IMR-90 (cell line): ENCODE measurements at regions not wholly inside any gene's neighbourhood (a gene's known extent, or its start where the extent isn't known, plus 50 kb on each side); places are given as distances from the start of the nearest gene placed in this dataset.

Experiments
- ATAC-seq: fragments of 200-7000 bp; cut with Tn5 transposase; 2 replicates; pipeline ENCODE4 v1.9.1; 2020; ENCODE audit warnings: low read depth, mild to moderate bottlenecking, moderate library complexity
- BruUV-seq: library from RNA; stranded (reverse); fragments of 400-500 nt; replicated peaks from 2 replicates; lab custom pipeline; 2021; lab: Mats Ljungman, UMichigan
- CTCF ChIA-PET: fragments of 300-600 bp; formaldehyde crosslinking; extraction: SDS; loops from one replicate; lab custom pipeline; 2021; ENCODE audit warnings: antibody characterized with exemption; lab: Yijun Ruan, JAX
- POLR2A ChIA-PET: fragments of 300-600 bp; sonication (Branson Sonifier 250); formaldehyde crosslinking; loops from one replicate; lab custom pipeline; 2022; ENCODE audit warnings: antibody characterized with exemption; ENCODE audit not compliant: unreplicated experiment; lab: Charles Lee
- DNase-seq: peaks from one replicate; pipeline ENCODE4 v3.0.0; 2013
- H2AFZ ChIP-seq: replicated peaks from 2 replicates; pipeline ENCODE3; 2013; ENCODE audit warnings: low read length, mild to moderate bottlenecking; ENCODE audit not compliant: poor library complexity
- H2AK5ac ChIP-seq: 2 replicates; pipeline ENCODE4 v1.6.1; 2013; ENCODE audit warnings: low read depth, low read length, inconsistent platforms
- H2AK9ac ChIP-seq: replicated peaks from 2 replicates; pipeline ENCODE3; 2013; ENCODE audit warnings: mild to moderate bottlenecking, low read depth, low read length, moderate library complexity; ENCODE audit not compliant: poor library complexity
- H2BK120ac ChIP-seq: 2 replicates; pipeline ENCODE4 v1.6.1; 2013; ENCODE audit warnings: low read depth, low read length, inconsistent platforms
- H2BK15ac ChIP-seq: 3 replicates; pipeline ENCODE4 v1.6.1; 2013; ENCODE audit warnings: low read depth, low read length, inconsistent platforms
- H2BK20ac ChIP-seq: 2 replicates; pipeline ENCODE4 v1.6.1; 2013; ENCODE audit warnings: low read depth, mild to moderate bottlenecking, inconsistent platforms, low read length, moderate library complexity
- H2BK5ac ChIP-seq: 2 replicates; pipeline ENCODE4 v1.6.1; 2013; ENCODE audit warnings: mild to moderate bottlenecking, low read depth, low read length, inconsistent platforms; ENCODE audit not compliant: poor library complexity, severe bottlenecking
- H3K14ac ChIP-seq: replicated peaks from 2 replicates; pipeline ENCODE4 v1.6.1; 2013; ENCODE audit warnings: low read depth, low read length, inconsistent platforms
- H3K18ac ChIP-seq: 2 replicates; pipeline ENCODE4 v1.6.1; 2013; ENCODE audit warnings: low read depth, low read length, control low read depth
- H3K23ac ChIP-seq: 2 replicates; pipeline ENCODE4 v1.6.1; 2013; ENCODE audit warnings: low read depth, low read length, inconsistent platforms
- H3K27ac ChIP-seq: 2 replicates; pipeline ENCODE4 v1.5.1; 2013; ENCODE audit warnings: mild to moderate bottlenecking, control low read depth, low read length; ENCODE audit not compliant: insufficient read depth
- H3K27me3 ChIP-seq: 2 replicates; pipeline ENCODE4 v1.6.1; 2013; ENCODE audit warnings: low read length; ENCODE audit not compliant: control insufficient read depth, insufficient read depth
- H3K36me3 ChIP-seq: 2 replicates; pipeline ENCODE4 v1.6.1; 2013; ENCODE audit warnings: low read length, mixed read lengths; ENCODE audit not compliant: control insufficient read depth, insufficient read depth
- H3K4ac ChIP-seq: 2 replicates; pipeline ENCODE4 v1.6.1; 2013; ENCODE audit warnings: low read depth, low read length, inconsistent platforms
- H3K4me1 ChIP-seq: 2 replicates; pipeline ENCODE4 v1.6.1; 2013; ENCODE audit warnings: low read length, mixed read lengths; ENCODE audit not compliant: control insufficient read depth, insufficient read depth
- H3K4me2 ChIP-seq: 2 replicates; pipeline ENCODE4 v1.6.1; 2013; ENCODE audit warnings: low read depth, mild to moderate bottlenecking, control low read depth, low read length, moderate library complexity
- H3K4me3 ChIP-seq: 2 replicates; pipeline ENCODE4 v1.5.1; 2013; ENCODE audit warnings: low read depth, mild to moderate bottlenecking, control low read depth, low read length, moderate library complexity; ENCODE audit not compliant: insufficient read depth
- H3K56ac ChIP-seq: 2 replicates; pipeline ENCODE4 v1.6.1; 2013; ENCODE audit warnings: low read length, inconsistent platforms; ENCODE audit not compliant: insufficient read depth; ENCODE audit errors: extremely low read depth
- H3K79me1 ChIP-seq, 2 experiments: 2 replicates each; pipeline ENCODE4 v1.6.1; 2013; ENCODE audit warnings: low read length in 2 of 2, inconsistent platforms in 1 of 2, low read depth in 1 of 2
- H3K9ac ChIP-seq: 2 replicates; pipeline ENCODE4 v1.6.1; 2013; ENCODE audit warnings: low read depth, low read length, control low read depth
- H3K9me1 ChIP-seq: 2 replicates; pipeline ENCODE4 v1.6.1; 2013; ENCODE audit warnings: low read length, inconsistent platforms; ENCODE audit not compliant: insufficient read depth
- H3K9me3 ChIP-seq: 2 replicates; pipeline ENCODE4 v1.6.1; 2013; ENCODE audit warnings: low read length; ENCODE audit not compliant: control insufficient read depth, insufficient read depth
- H4K20me1 ChIP-seq: 2 replicates; pipeline ENCODE4 v1.6.1; 2013; ENCODE audit warnings: low read length, inconsistent platforms; ENCODE audit not compliant: insufficient read depth
- H4K5ac ChIP-seq: 2 replicates; pipeline ENCODE4 v1.6.1; 2013; ENCODE audit warnings: mild to moderate bottlenecking, low read depth, low read length, control low read depth
- H4K8ac ChIP-seq, 2 experiments: 2 replicates each; pipeline ENCODE4 v1.6.1; 2013; ENCODE audit warnings: low read depth in 2 of 2, low read length in 2 of 2, control low read depth in 1 of 2, inconsistent platforms in 1 of 2
- H4K91ac ChIP-seq: 2 replicates; pipeline ENCODE4 v1.6.1; 2013; ENCODE audit warnings: low read depth, low read length, inconsistent platforms; ENCODE audit not compliant: insufficient read depth
- FOS ChIP-seq: fragments of 150-350 bp; IDR thresholded peaks from 2 replicates; pipeline ENCODE4 v1.6.1; 2016; ENCODE audit warnings: low read depth, low read length
- MAFK ChIP-seq: IDR thresholded peaks from 2 replicates; pipeline ENCODE4 v1.6.1; 2012; ENCODE audit warnings: low read depth, low read length, improper control_type of control experiment
- MAZ ChIP-seq: IDR thresholded peaks from 2 replicates; pipeline ENCODE4 v1.6.1; 2012; ENCODE audit warnings: low read depth, mild to moderate bottlenecking, low read length, improper control_type of control experiment, moderate library complexity, borderline replicate concordance
- MXI1 ChIP-seq: IDR thresholded peaks from 2 replicates; pipeline ENCODE4 v1.6.1; 2012; ENCODE audit warnings: low read depth, mild to moderate bottlenecking, low read length, moderate library complexity, borderline replicate concordance
- NFE2L2 ChIP-seq: fragments of 150-350 bp; IDR thresholded peaks from 2 replicates; pipeline ENCODE4 v1.6.1; 2016; ENCODE audit warnings: low read depth, mild to moderate bottlenecking, low read length
- RAD21 ChIP-seq: IDR thresholded peaks from 2 replicates; pipeline ENCODE4 v1.6.1; 2012; ENCODE audit warnings: low read length, improper control_type of control experiment
- RFX5 ChIP-seq: IDR thresholded peaks from 2 replicates; pipeline ENCODE4 v1.8.0; 2012; ENCODE audit warnings: low read depth, mild to moderate bottlenecking, low read length, moderate library complexity
- SMC3 ChIP-seq: fragments of 150-350 bp; IDR thresholded peaks from 2 replicates; pipeline ENCODE4 v1.6.1; 2016; ENCODE audit warnings: low read depth, mild to moderate bottlenecking, antibody characterized with exemption, low read length, moderate library complexity
- WGBS, 2 experiments: methylation state at CpG; one replicate each; pipeline versions ENCODE4 v1.1.5 to v1.1.7; 2013; ENCODE audit warnings: missing lambda C conversion rate in 2 of 2; ENCODE audit not compliant: insufficient read length in 1 of 2; ENCODE audit errors: extremely low coverage in 2 of 2; 5-methylcytosine and 5-hydroxymethylcytosine counted together
- dilution Hi-C: fragments of 300-500 bp; cut with HindIII; formaldehyde crosslinking; loops from one replicate; pipeline ENCODE4 v1.14.3; 2018; ENCODE audit warnings: low sequenced_read_pairs; ENCODE audit not compliant: unreplicated experiment
- in situ Hi-C: fragments of 300-500 bp; cut with MboI; formaldehyde crosslinking; loops from 3 replicates; pipeline ENCODE4 v1.14.3; 2019; ENCODE audit warnings: low sequenced_read_pairs, inconsistent platforms, mixed read lengths
- intact Hi-C: fragments of 100-400 bp; cut with micrococcal nuclease; formaldehyde crosslinking; loops from 2 replicates; pipeline ENCODE4 v1.10.0; 2022
- TF ChIP-seq, protein P1 (sequence below): conservative IDR thresholded peaks from 2 replicates; pipeline ENCODE4 v1.5.1; 2012; ENCODE audit warnings: mild to moderate bottlenecking, low read depth, low read length, improper control_type of control experiment

DNA sequence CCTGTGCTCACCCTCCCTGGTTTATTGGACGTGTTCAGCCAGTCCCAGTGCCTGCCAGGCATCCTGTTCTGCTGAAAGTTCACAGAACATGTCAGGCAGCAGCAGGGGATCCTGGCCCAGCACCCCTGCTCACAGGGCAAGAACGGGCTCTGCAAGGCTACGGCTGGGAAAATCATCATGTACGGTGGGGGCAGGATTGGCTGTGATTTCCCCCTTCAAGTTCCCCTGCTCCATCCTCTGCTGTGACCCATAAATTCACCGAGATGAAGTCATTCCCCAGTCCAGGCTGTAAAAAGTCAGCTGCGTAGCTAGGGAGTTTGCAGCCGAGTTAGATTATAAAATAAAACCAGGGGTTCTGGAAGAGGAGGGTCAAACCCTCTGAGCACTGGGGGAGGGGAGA is 484.1 kb upstream of the ZMIZ1 start:
- peaks cover 15% of the 10 kb centered on the region for H3K27me3 ChIP-seq
- dilution Hi-C loops = no loop called here
- POLR2A ChIA-PET = no interaction called here
- no peak overlapping the region for H3K27ac ChIP-seq
- H3K18ac ChIP-seq = no peak overlapping the region
- H2AFZ ChIP-seq = peak overlapping the region; percentile 36
- no peak overlapping the region for H4K91ac ChIP-seq
- peaks cover 9% of the 10 kb centered on the region for H3K4me1 ChIP-seq
- H3K4ac ChIP-seq = no peak overlapping the region
- in situ Hi-C loops = no loop called here
- no peak overlapping the region for H2AK9ac ChIP-seq
- H4K8ac ChIP-seq = no peak overlapping the region
- no peak overlapping the region for H2BK120ac ChIP-seq
- no peak overlapping the region for H3K56ac ChIP-seq
- WGBS, 2 experiments = 57% methylated on average over 1 of the region's 7 CpGs; no CpG with 5 or more reads in 1 of the 2 experiments
- BruUV-seq = no TSS peak
- no peak overlapping the region for H4K5ac ChIP-seq
- TF ChIP-seq MXI1 (no peak), RAD21 (no peak), RFX5 (no peak), MAZ (no peak), NFE2L2 (no peak), SMC3 (no peak), MAFK (no peak), FOS (no peak)
- TF ChIP-seq, protein P1, sequence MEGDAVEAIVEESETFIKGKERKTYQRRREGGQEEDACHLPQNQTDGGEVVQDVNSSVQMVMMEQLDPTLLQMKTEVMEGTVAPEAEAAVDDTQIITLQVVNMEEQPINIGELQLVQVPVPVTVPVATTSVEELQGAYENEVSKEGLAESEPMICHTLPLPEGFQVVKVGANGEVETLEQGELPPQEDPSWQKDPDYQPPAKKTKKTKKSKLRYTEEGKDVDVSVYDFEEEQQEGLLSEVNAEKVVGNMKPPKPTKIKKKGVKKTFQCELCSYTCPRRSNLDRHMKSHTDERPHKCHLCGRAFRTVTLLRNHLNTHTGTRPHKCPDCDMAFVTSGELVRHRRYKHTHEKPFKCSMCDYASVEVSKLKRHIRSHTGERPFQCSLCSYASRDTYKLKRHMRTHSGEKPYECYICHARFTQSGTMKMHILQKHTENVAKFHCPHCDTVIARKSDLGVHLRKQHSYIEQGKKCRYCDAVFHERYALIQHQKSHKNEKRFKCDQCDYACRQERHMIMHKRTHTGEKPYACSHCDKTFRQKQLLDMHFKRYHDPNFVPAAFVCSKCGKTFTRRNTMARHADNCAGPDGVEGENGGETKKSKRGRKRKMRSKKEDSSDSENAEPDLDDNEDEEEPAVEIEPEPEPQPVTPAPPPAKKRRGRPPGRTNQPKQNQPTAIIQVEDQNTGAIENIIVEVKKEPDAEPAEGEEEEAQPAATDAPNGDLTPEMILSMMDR = no peak
- H2BK20ac ChIP-seq = no peak overlapping the region
- no peak for ATAC-seq
- no peak overlapping the region for H2BK15ac ChIP-seq
- H3K14ac ChIP-seq = no peak overlapping the region
- no peak overlapping the region for H2AK5ac ChIP-seq
- H3K79me1 ChIP-seq = no peaks in the 10 kb centered on the region
- peaks cover 6% of the 10 kb centered on the region for H3K9me1 ChIP-seq
- H3K4me3 ChIP-seq = no peak overlapping the region
- DNase-seq = no peak
- H3K36me3 ChIP-seq = no peaks in the 10 kb centered on the region
- no peak overlapping the region for H3K4me2 ChIP-seq
- intact Hi-C loops = no loop called here
- H3K9me3 ChIP-seq = no peaks in the 10 kb centered on the region
- no peak overlapping the region for H3K23ac ChIP-seq
- CTCF ChIA-PET = no interaction called here
- no peak overlapping the region for H3K9ac ChIP-seq
- H4K20me1 ChIP-seq = 0 out of 2 replicates have a peak, but pooled peaks cover 3% of the 10 kb centered on the region
- H2BK5ac ChIP-seq = no peak overlapping the region
